ENCODE measurements at regions not wholly inside any gene's neighbourhood (a gene's known extent, or its start where the extent isn't known, plus 50 kb on each side); places are given as distances from the start of the nearest gene placed in this dataset.
A peak's percentile ranks its signal among the peaks of the same experiment; 100 is the strongest.

GRCh38 chr6:133701633-133702331 lies 187.1 kb upstream of the TCF21 start (continued):
- peak; percentile 89 for TF ChIP-seq MTA1 (IDR thresholded peaks at IDR 0.05; ENCODE audit: borderline replicate concordance)
- peak; percentile 35; the same call in 1 of the 2 replicates for TF ChIP-seq BCL6 (CRISPR knock-in tag; IDR thresholded peaks at IDR 0.05)
- TF ChIP-seq TARDBP (IDR thresholded peaks at IDR 0.05) = peak; percentile 98
- TF ChIP-seq ZNF239 (CRISPR knock-in tag; IDR thresholded peaks at IDR 0.05) = peak; percentile 45
- no peak for TF ChIP-seq ARHGAP35 (IDR thresholded peaks at IDR 0.05; ENCODE audit: partially characterized antibody)
- peak; percentile 77 for TF ChIP-seq RAD51 (IDR thresholded peaks at IDR 0.05; ENCODE audit: borderline replicate concordance, low read depth)
- no peak for TF ChIP-seq SLC30A9 (CRISPR knock-in tag; IDR thresholded peaks at IDR 0.05)
- TF ChIP-seq TEAD4 (IDR thresholded peaks at IDR 0.05; ENCODE audit: low read length) = peak; percentile 100
- TF ChIP-seq TEAD4 (CRISPR knock-in tag; IDR thresholded peaks at IDR 0.05; ENCODE audit: borderline replicate concordance) = no peak
- peak; percentile 99 for TF ChIP-seq MTA2 (IDR thresholded peaks at IDR 0.05; ENCODE audit: low read depth)
- no peak for TF ChIP-seq ZNF232 (CRISPR knock-in tag; IDR thresholded peaks at IDR 0.05)
- TF ChIP-seq MEF2A (IDR thresholded peaks at IDR 0.05; ENCODE audit: control insufficient read depth, low read depth, low read length) = 0 out of 2 replicates have a peak, but pooled peaks have one; percentile 30
- TF ChIP-seq KLF6 (CRISPR knock-in tag; IDR thresholded peaks at IDR 0.05; ENCODE audit: borderline replicate concordance) = no peak
- no peak for TF ChIP-seq ZNF551 (CRISPR knock-in tag; IDR thresholded peaks at IDR 0.05)
- peak; percentile 97 for TF ChIP-seq ZBED1 (IDR thresholded peaks at IDR 0.05)
- peak; percentile 100 for TF ChIP-seq CBFA2T3 (IDR thresholded peaks at IDR 0.05)
- TF ChIP-seq, protein P1, sequence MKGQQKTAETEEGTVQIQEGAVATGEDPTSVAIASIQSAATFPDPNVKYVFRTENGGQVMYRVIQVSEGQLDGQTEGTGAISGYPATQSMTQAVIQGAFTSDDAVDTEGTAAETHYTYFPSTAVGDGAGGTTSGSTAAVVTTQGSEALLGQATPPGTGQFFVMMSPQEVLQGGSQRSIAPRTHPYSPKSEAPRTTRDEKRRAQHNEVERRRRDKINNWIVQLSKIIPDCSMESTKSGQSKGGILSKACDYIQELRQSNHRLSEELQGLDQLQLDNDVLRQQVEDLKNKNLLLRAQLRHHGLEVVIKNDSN (CRISPR knock-in tag; IDR thresholded peaks at IDR 0.05) = peak; percentile 69
- TF ChIP-seq, protein P2, sequence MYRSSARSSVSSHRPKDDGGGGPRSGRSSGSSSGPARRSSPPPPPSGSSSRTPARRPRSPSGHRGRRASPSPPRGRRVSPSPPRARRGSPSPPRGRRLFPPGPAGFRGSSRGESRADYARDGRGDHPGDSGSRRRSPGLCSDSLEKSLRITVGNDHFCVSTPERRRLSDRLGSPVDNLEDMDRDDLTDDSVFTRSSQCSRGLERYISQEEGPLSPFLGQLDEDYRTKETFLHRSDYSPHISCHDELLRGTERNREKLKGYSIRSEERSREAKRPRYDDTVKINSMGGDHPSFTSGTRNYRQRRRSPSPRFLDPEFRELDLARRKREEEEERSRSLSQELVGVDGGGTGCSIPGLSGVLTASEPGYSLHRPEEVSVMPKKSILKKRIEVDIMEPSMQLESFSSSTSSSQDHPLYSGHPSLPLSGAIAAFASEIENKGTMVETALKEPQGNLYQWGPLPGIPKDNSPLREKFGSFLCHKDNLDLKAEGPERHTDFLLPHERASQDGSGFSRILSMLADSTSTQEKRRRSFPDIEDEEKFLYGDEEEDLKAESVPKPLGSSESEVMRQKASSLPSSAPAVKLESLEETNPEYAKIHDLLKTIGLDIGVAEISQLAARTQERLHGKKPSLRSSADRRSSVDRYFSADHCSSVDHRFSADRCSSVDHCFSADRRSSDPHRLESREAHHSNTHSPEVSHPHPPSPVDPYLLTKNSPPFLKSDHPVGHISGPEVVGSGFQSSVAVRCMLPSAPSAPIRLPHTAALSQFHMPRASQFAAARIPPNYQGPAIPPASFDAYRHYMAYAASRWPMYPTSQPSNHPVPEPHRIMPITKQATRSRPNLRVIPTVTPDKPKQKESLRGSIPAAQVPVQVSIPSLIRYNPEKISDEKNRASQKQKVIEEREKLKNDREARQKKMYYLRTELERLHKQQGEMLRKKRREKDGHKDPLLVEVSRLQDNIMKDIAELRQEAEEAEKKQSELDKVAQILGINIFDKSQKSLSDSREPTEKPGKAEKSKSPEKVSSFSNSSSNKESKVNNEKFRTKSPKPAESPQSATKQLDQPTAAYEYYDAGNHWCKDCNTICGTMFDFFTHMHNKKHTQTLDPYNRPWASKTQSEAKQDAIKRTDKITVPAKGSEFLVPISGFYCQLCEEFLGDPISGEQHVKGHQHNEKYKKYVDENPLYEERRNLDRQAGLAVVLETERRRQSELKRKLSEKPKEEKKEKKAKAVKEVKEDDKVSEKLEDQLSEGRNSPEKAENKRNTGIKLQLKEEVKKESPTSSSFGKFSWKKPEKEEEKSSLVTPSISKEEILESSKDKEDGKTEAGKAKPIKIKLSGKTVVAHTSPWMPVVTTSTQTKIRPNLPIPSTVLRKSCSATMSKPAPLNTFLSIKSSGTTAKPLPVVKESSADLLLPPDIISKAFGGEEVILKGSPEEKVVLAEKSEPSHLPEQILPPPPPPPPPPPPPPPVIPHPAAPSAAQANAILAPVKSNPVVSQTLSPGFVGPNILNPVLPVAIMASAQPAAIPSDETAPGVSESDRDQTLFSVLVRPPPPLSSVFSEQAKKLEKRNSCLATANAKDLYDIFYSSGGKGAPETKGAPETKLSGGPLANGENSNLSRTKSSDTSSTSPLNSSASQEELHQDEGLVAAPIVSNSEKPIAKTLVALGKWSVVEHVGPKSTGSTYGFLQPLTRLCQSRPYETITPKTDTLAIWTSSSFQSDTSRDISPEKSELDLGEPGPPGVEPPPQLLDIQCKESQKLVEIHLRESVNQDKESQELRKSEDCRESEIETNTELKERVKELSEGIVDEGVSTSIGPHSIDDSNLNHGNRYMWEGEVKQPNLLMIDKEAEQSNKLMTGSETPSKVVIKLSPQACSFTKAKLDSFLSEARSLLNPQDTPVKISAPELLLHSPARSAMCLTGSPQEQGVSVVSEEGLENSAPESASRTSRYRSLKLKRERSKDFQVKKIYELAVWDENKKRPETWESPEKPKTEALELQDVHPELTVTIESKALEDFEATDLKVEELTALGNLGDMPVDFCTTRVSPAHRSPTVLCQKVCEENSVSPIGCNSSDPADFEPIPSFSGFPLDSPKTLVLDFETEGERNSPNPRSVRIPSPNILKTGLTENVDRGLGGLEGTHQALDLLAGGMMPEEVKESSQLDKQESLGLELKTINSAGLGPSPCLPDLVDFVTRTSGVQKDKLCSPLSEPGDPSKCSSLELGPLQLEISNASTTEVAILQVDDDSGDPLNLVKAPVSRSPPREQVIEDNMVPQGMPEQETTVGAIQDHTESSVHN (IDR thresholded peaks at IDR 0.05; ENCODE audit: borderline replicate concordance in 1 of 2, low read depth in 1 of 2) = peak in 1 of 2 experiments; percentile 98; a peak in 2 of 4 replicates
- TF ChIP-seq PRPF4 (IDR thresholded peaks at IDR 0.05; ENCODE audit: insufficient read depth, low read depth, low read length, poor library complexity, severe bottlenecking) = no peak
- peak; percentile 96 for TF ChIP-seq ETV1 (tag; conservative IDR thresholded peaks at IDR 0.05; ENCODE audit: low read depth)
- peak; percentile 14 for TF ChIP-seq EGR1 (conservative IDR thresholded peaks at IDR 0.05)

All from K562 (cell line).